ENCODE measurements at regions not wholly inside any gene's neighbourhood (a gene's known extent, or its start where the extent isn't known, plus 50 kb on each side); places are given as distances from the start of the nearest gene placed in this dataset.
"Not testable (repeated sequence)": the region's sequence is repeated elsewhere in the genome, so short reads cannot be mapped to it uniquely, and the experiment has no call there.

- H3K4me3 ChIP-seq (ENCODE audit: low read length), result no peak overlapping the region
- H3K36me3 ChIP-seq (ENCODE audit: control insufficient read depth, insufficient read depth, low read length), result no peaks in the 10 kb centered on the region
- peak; percentile 28 for DNase-seq
- no peaks in the 10 kb centered on the region for H3K4me1 ChIP-seq (ENCODE audit: control insufficient read depth, low read depth, low read length)
- WGBS (ENCODE audit: extremely low coverage, insufficient coverage, low lambda C conversion rate), result no CpG with 5 or more reads among the region's 3 CpGs
- H2BK120ac ChIP-seq (ENCODE audit: low read depth, low read length), result no peak overlapping the region
- H3K4ac ChIP-seq (ENCODE audit: low read depth, low read length), result no peak overlapping the region
- no peak overlapping the region for H3K56ac ChIP-seq (ENCODE audit: low read length)
- H3K27me3 ChIP-seq (ENCODE audit: insufficient read depth, low read length, poor library complexity), result no peaks in the 10 kb centered on the region
- no peak overlapping the region for H3K4me2 ChIP-seq (ENCODE audit: low read length)
- H3K79me2 ChIP-seq (ENCODE audit: control insufficient read depth, insufficient read depth, low read length), result no peaks in the 10 kb centered on the region
- no peak overlapping the region for H2BK15ac ChIP-seq (replicated peaks; ENCODE audit: low read depth)
- H3K23ac ChIP-seq (ENCODE audit: low read length), result no peak overlapping the region
- no peak overlapping the region for H2AK5ac ChIP-seq (ENCODE audit: low read length)
- H3K79me1 ChIP-seq (ENCODE audit: low read length), result no peaks in the 10 kb centered on the region
- H4K5ac ChIP-seq (ENCODE audit: low read length), result no peak overlapping the region
- no peak overlapping the region for H3K9ac ChIP-seq (ENCODE audit: low read length)
- no peak overlapping the region for H3K18ac ChIP-seq (ENCODE audit: low read length)
- H4K8ac ChIP-seq (ENCODE audit: low read depth, low read length), result no peak overlapping the region
- no peak overlapping the region for H3K27ac ChIP-seq (ENCODE audit: low read depth, low read length)
- H2BK5ac ChIP-seq (ENCODE audit: low read length), result no peak overlapping the region
These were observed 224.0 kb upstream of the HHIP start for GRCh38 chr4:144421839-144422565.

- H3K79me1 ChIP-seq (ENCODE audit: low read length), result no peaks in the 10 kb centered on the region
- H3K36me3 ChIP-seq (ENCODE audit: control insufficient read depth, insufficient read depth, low read length), result no peaks in the 10 kb centered on the region
- H3K56ac ChIP-seq (ENCODE audit: low read length), result no peak overlapping the region
- no peak overlapping the region for H3K27ac ChIP-seq (ENCODE audit: low read depth, low read length)
- no peak overlapping the region for H2AK5ac ChIP-seq (ENCODE audit: low read length)
- no peaks in the 10 kb centered on the region for H3K27me3 ChIP-seq (ENCODE audit: insufficient read depth, low read length, poor library complexity)
- H3K79me2 ChIP-seq (ENCODE audit: control insufficient read depth, insufficient read depth, low read length), result no peaks in the 10 kb centered on the region
- H3K4me2 ChIP-seq (ENCODE audit: low read length), result no peak overlapping the region
- no peak overlapping the region for H3K9ac ChIP-seq (ENCODE audit: low read length)
- H3K4ac ChIP-seq (ENCODE audit: low read depth, low read length), result no peak overlapping the region
- H4K8ac ChIP-seq (ENCODE audit: low read depth, low read length), result no peak overlapping the region
- H3K4me3 ChIP-seq (ENCODE audit: low read length), result no peak overlapping the region
- no peak overlapping the region for H2BK120ac ChIP-seq (ENCODE audit: low read depth, low read length)
- H2BK5ac ChIP-seq (ENCODE audit: low read length), result no peak overlapping the region
- no peak overlapping the region for H3K18ac ChIP-seq (ENCODE audit: low read length)
- DNase-seq, result no peak
- H4K5ac ChIP-seq (ENCODE audit: low read length), result no peak overlapping the region
- no peak overlapping the region for H2BK15ac ChIP-seq (replicated peaks; ENCODE audit: low read depth)
- no peak overlapping the region for H3K23ac ChIP-seq (ENCODE audit: low read length)
- no peaks in the 10 kb centered on the region for H3K4me1 ChIP-seq (ENCODE audit: control insufficient read depth, low read depth, low read length)
These were observed 222.0 kb upstream of the HHIP start for GRCh38 chr4:144423930-144424329.

- not testable (repeated sequence) for DNase-seq; H3K18ac ChIP-seq (ENCODE audit: low read length); H3K4ac ChIP-seq (ENCODE audit: low read depth, low read length); H3K27me3 ChIP-seq (ENCODE audit: insufficient read depth, low read length, poor library complexity); H2BK120ac ChIP-seq (ENCODE audit: low read depth, low read length); H3K4me2 ChIP-seq (ENCODE audit: low read length); H4K5ac ChIP-seq (ENCODE audit: low read length); H3K4me3 ChIP-seq (ENCODE audit: low read length); H3K79me1 ChIP-seq (ENCODE audit: low read length); H3K9ac ChIP-seq (ENCODE audit: low read length); H3K36me3 ChIP-seq (ENCODE audit: control insufficient read depth, insufficient read depth, low read length); H2AK5ac ChIP-seq (ENCODE audit: low read length); H2BK15ac ChIP-seq (replicated peaks; ENCODE audit: low read depth); H3K56ac ChIP-seq (ENCODE audit: low read length); H4K8ac ChIP-seq (ENCODE audit: low read depth, low read length); H3K4me1 ChIP-seq (ENCODE audit: control insufficient read depth, low read depth, low read length); H2BK5ac ChIP-seq (ENCODE audit: low read length); H3K79me2 ChIP-seq (ENCODE audit: control insufficient read depth, insufficient read depth, low read length); H3K27ac ChIP-seq (ENCODE audit: low read depth, low read length); H3K23ac ChIP-seq (ENCODE audit: low read length)
- no CpG with 5 or more reads among the region's 11 CpGs for WGBS (ENCODE audit: extremely low coverage, insufficient coverage, low lambda C conversion rate)
These were observed 219.9 kb upstream of the HHIP start for GRCh38 chr4:144426023-144426422.

GRCh38 chr4:144442713-144443112 lies 203.2 kb upstream of the HHIP start:
- no peaks in the 10 kb centered on the region for H3K27me3 ChIP-seq (ENCODE audit: insufficient read depth, low read length, poor library complexity)
- H2AK5ac ChIP-seq (ENCODE audit: low read length), result no peak overlapping the region
- H4K5ac ChIP-seq (ENCODE audit: low read length), result no peak overlapping the region
- H3K4me1 ChIP-seq (ENCODE audit: control insufficient read depth, low read depth, low read length), result no peaks in the 10 kb centered on the region
- no peak overlapping the region for H3K27ac ChIP-seq (ENCODE audit: low read depth, low read length)
- H3K36me3 ChIP-seq (ENCODE audit: control insufficient read depth, insufficient read depth, low read length), result no peaks in the 10 kb centered on the region
- no peak overlapping the region for H3K4me3 ChIP-seq (ENCODE audit: low read length)
- no peak overlapping the region for H3K18ac ChIP-seq (ENCODE audit: low read length)
- no CpG with 5 or more reads among the region's 3 CpGs for WGBS (ENCODE audit: extremely low coverage, insufficient coverage, low lambda C conversion rate)
- H3K79me2 ChIP-seq (ENCODE audit: control insufficient read depth, insufficient read depth, low read length), result no peaks in the 10 kb centered on the region
- H3K4ac ChIP-seq (ENCODE audit: low read depth, low read length), result no peak overlapping the region
- H3K56ac ChIP-seq (ENCODE audit: low read length), result no peak overlapping the region
- no peak overlapping the region for H2BK120ac ChIP-seq (ENCODE audit: low read depth, low read length)
- H3K23ac ChIP-seq (ENCODE audit: low read length), result no peak overlapping the region
- H4K8ac ChIP-seq (ENCODE audit: low read depth, low read length), result no peak overlapping the region
- H3K79me1 ChIP-seq (ENCODE audit: low read length), result no peaks in the 10 kb centered on the region
- no peak overlapping the region for H2BK15ac ChIP-seq (replicated peaks; ENCODE audit: low read depth)
- H3K9ac ChIP-seq (ENCODE audit: low read length), result no peak overlapping the region
- DNase-seq, result no peak
- no peak overlapping the region for H2BK5ac ChIP-seq (ENCODE audit: low read length)
- no peak overlapping the region for H3K4me2 ChIP-seq (ENCODE audit: low read length)

- Histone ChIP-seq H3K18ac (ENCODE audit: low read length) (no peak overlapping the region), H3K27ac (ENCODE audit: low read depth, low read length) (no peak overlapping the region), H2BK120ac (ENCODE audit: low read depth, low read length) (no peak overlapping the region), H3K4me1 (ENCODE audit: control insufficient read depth, low read depth, low read length) (no peaks in the 10 kb centered on the region), H3K9ac (ENCODE audit: low read length) (no peak overlapping the region), H3K79me2 (ENCODE audit: control insufficient read depth, insufficient read depth, low read length) (no peaks in the 10 kb centered on the region), H3K56ac (ENCODE audit: low read length) (no peak overlapping the region), H2BK15ac (replicated peaks; ENCODE audit: low read depth) (no peak overlapping the region), H2BK5ac (ENCODE audit: low read length) (no peak overlapping the region), H3K4me2 (ENCODE audit: low read length) (no peak overlapping the region), H3K23ac (ENCODE audit: low read length) (no peak overlapping the region), H3K4me3 (ENCODE audit: low read length) (no peak overlapping the region), H4K8ac (ENCODE audit: low read depth, low read length) (no peak overlapping the region), H3K79me1 (ENCODE audit: low read length) (no peaks in the 10 kb centered on the region), H4K5ac (ENCODE audit: low read length) (no peak overlapping the region), H3K4ac (ENCODE audit: low read depth, low read length) (no peak overlapping the region), H3K36me3 (ENCODE audit: control insufficient read depth, insufficient read depth, low read length) (no peaks in the 10 kb centered on the region), H2AK5ac (ENCODE audit: low read length) (no peak overlapping the region), H3K27me3 (ENCODE audit: insufficient read depth, low read length, poor library complexity) (no peaks in the 10 kb centered on the region)
- DNase-seq, result peak; percentile 32
- WGBS (ENCODE audit: extremely low coverage, insufficient coverage, low lambda C conversion rate), result no CpG with 5 or more reads among the region's 10 CpGs
These were observed 196.3 kb upstream of the HHIP start for GRCh38 chr4:144449611-144450010.

GRCh38 chr4:144450526-144450925 lies 195.4 kb upstream of the HHIP start:
- no peak overlapping the region for H2AK5ac ChIP-seq (ENCODE audit: low read length)
- no peak overlapping the region for H2BK120ac ChIP-seq (ENCODE audit: low read depth, low read length)
- no peak overlapping the region for H2BK5ac ChIP-seq (ENCODE audit: low read length)
- peak; percentile 17 for DNase-seq
- H3K56ac ChIP-seq (ENCODE audit: low read length), result no peak overlapping the region
- H2BK15ac ChIP-seq (replicated peaks; ENCODE audit: low read depth), result no peak overlapping the region
- H3K79me2 ChIP-seq (ENCODE audit: control insufficient read depth, insufficient read depth, low read length), result no peaks in the 10 kb centered on the region
- no CpG with 5 or more reads among the region's 2 CpGs for WGBS (ENCODE audit: extremely low coverage, insufficient coverage, low lambda C conversion rate)
- H3K27me3 ChIP-seq (ENCODE audit: insufficient read depth, low read length, poor library complexity), result no peaks in the 10 kb centered on the region
- no peak overlapping the region for H3K18ac ChIP-seq (ENCODE audit: low read length)
- no peak overlapping the region for H3K23ac ChIP-seq (ENCODE audit: low read length)
- no peak overlapping the region for H3K9ac ChIP-seq (ENCODE audit: low read length)
- H3K4me2 ChIP-seq (ENCODE audit: low read length), result no peak overlapping the region
- no peaks in the 10 kb centered on the region for H3K79me1 ChIP-seq (ENCODE audit: low read length)
- H4K8ac ChIP-seq (ENCODE audit: low read depth, low read length), result no peak overlapping the region
- no peaks in the 10 kb centered on the region for H3K4me1 ChIP-seq (ENCODE audit: control insufficient read depth, low read depth, low read length)
- no peak overlapping the region for H4K5ac ChIP-seq (ENCODE audit: low read length)
- no peak overlapping the region for H3K27ac ChIP-seq (ENCODE audit: low read depth, low read length)
- H3K4ac ChIP-seq (ENCODE audit: low read depth, low read length), result no peak overlapping the region
- H3K36me3 ChIP-seq (ENCODE audit: control insufficient read depth, insufficient read depth, low read length), result no peaks in the 10 kb centered on the region
- H3K4me3 ChIP-seq (ENCODE audit: low read length), result no peak overlapping the region

All from mesendoderm (in vitro differentiated cells).